Central memory CD4-positive, alpha-beta T cell (primary cell): ENCODE measurements at regions not wholly inside any gene's neighbourhood (a gene's known extent, or its start where the extent isn't known, plus 50 kb on each side); places are given as distances from the start of the nearest gene placed in this dataset.

Source experiments
- DNase-seq: peaks from one replicate; pipeline ENCODE4 v3.0.0; 2022

DNA sequence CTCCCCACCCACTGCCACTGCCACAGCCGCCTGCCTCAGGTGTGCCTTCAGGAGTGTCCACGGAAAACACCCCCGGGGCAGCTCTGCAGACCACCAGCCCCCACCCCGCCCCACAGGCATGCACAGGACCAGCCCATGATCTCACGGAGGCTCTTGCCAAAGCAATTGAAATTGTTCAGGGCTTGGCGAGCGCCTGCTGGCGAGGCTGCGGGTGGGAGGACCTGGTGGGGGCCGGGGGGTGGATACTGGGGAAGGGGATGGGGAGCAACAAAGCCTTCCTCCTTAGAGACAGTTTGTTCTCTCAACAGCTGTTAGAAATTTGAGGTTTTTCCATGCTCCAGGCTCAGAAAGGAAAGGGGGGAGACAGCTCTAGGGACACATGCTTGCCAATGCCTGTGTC lies 274.7 kb downstream of the MN1 start:
- no peak for DNase-seq

GRCh38 chr22:27531782-27532530 lies 269.6 kb downstream of the MN1 start:
- DNase-seq, result no peak

DNA sequence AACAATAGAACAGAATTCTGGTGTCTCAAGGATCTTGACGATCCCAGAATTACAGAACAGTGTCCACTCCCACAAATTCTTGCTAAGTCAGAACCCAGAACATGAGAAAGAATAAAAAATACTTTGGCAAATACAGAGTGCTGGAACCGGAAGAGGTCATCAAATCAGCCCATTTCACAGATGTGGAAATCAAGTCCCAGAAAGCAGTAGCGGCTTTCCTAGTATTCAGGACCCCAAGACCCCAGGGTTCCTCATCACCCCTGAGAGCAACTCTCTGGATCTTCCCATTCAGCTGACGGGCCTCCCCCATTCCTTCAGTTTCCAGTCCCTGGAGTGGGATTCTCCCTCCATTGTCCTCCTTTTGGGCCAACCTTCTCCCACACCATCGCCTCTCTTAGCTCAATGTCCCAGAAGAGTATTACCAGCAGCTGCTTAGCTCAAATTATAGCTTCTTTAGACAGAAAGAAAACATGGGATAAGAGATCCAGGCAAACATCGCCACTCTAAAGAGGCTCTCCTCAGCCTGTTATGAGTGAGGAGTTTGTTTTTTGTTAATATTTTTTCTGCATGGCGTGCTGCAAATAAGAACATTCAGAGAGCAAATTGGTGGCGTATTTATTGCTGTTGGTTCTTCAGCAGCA lies 268.3 kb downstream of the MN1 start:
- DNase-seq, result no peak

DNA sequence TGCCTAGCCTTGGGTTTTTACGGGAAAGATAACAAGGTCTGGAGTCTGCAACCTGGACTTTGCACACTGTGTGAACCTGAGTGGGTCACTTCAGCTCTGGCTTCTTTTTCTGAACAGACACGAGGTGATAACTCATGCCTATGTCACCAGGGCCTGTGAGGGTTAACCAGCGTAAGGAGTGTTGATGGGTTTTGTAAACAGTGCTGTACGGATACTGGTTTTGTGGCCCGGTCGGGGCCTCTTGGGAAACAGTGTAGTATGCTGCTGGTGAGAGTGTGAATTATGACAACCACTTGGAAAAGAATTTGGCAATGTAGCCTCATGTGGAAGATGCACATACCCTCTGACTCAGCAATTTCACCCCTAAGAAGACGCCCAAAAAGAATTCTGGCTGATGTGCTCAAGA lies 266.8 kb downstream of the MN1 start:
- no peak for DNase-seq

DNA sequence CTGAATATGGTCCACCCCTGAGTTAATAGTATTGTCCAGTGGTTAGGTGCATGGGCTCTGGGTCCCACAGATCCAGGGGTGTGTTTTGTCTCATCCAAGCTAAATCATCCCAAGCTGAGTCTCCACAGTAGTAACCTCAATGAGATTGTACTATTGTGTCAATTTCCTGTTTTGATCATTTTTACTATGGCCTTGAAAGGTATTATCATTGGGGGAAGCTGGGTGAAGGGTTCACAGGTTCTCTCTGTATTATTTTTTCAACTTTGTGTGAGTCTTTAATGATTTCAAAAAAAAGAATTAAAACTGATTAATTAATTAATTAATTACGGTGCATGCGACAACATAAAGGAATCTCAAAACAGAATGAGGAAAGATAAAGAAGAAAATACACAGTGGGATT lies 266.1 kb downstream of the MN1 start:
- DNase-seq, result no peak

DNA sequence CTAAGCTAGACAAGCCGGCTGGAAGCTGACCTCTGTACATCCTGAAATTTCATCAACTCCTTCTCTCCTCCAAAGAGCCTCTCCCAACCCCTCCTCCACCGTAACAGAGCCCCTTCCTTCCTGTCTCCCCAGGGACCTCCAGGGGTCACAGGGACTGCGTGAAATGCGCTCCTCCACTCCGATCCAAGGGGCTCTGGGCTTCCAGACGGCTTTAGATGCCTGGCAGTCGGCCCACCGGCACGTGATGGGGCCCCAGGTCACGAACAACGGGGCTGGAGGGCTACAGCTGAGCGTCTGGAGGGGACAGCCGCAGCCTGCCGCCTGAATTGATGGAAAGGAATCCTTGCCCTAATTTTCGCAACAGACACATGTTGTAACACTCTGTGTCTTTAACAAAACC lies 264.1 kb downstream of the MN1 start:
- DNase-seq, result no peak

GRCh38 chr22:27538666-27539065 lies 262.9 kb downstream of the MN1 start:
- no peak for DNase-seq

DNA sequence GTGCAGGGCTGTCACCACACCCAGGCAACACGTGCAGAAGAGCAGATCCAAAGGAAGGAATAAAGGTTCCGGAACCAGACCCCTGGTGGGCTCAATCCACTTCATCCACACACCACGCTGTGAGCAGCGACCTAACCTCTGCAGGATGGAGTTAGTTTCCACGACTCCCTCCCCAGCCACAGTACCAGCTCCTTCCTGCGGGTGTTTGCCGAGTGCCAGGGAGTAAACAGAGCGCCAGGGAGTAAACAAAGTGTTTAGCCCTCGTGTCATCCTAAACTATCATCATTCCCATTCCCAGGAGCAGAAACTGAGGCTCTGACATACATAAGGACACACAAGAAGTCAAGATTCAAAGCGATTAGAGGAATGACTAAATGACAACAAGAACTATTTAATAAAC lies 261.3 kb downstream of the MN1 start:
- no peak for DNase-seq

DNA sequence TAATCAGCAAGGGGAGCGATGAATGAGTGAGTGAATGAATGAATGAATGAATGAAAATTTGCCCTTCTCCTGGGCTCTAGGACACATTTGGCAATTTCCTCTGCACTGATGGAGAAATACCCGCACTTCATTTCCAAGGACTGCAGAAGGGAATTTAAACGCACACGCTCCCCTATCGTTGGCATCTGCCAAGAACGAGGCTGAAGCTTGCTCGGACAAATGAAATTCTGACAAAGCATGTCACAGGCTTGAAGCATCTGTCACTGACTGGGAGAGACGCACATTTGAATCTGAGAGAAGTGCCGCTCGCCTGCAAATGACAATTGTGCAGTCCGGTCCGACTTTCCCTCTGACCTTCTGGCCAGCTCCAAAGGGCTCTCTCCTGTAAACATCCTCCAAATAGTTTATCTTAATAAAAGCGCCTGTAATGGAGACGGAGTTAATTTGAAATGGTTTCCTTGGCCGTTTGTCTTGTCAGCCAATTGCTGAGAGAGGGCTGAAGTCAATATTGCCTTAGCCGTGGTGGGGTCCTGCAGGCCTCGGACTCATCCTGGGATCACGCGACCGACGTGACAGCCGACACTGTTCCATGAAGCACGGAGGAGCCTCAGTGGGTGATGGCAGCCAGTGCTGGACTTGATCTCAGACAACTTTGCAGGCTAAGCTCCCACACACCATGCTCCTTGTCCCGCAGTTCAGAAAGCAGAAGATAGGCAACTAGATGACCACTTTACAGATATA lies 260.7 kb downstream of the MN1 start:
- DNase-seq, result no peak

- no peak for DNase-seq
These were observed 259.7 kb downstream of the MN1 start for GRCh38 chr22:27541836-27542235.

DNA sequence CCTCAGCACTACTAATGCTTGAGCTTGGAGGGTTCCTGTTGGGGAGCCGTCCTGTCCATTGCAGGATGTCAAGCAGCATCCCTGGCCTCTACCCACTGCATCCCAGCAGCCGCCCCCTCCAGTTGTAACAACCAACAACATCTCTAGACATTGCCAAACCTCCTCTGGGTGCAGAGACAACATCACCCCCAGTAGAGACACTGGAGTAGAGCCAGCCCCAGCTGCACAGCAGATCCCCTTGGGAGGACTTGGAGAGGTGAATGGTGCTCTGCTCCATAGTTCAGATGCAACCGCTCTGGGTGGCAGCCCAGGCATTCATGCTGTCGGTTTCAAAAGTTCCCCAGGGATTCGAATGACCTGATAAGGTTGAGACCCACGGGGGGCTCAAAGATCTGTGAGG lies 259.0 kb downstream of the MN1 start:
- DNase-seq, result no peak

DNA sequence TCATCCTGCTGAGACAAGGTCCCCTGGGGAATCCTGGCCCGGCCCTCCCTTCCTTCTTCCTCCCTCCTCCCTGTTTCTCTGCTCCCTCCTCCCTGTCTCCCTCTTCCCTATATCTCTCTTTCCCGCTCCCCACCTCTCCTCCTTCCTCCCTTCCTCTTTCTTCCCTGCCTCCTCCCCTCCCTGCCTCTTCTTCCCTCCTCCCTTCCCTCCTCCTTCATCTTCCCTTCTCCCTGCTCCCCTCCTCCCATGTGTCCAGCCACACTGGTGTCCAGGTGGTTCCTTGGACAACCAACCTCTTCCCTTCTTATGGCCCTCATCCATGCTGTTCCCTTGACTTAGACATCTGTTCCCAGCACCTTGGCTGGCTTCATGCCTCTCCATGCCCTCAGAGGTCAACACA lies 258.1 kb downstream of the MN1 start:
- no peak for DNase-seq

DNA sequence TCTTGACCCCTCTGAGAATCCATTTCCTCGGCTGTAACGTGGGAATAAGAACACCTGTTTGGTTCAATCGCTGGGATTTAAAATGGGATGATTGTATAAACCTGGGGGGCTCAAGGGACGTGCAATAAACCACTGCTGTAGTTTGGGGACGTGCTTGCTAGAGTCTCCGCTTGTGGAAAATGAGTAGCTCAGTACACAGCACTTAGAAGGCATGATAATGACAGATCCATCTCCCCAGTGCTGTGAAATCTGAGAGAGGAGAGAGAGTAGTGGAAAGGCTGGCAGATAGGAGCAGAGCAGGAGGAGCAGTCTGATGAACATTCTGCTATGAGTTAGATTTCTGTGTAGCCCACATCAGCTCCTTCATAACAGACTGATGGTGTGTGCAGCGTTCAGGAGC lies 256.5 kb downstream of the MN1 start:
- no peak for DNase-seq

DNA sequence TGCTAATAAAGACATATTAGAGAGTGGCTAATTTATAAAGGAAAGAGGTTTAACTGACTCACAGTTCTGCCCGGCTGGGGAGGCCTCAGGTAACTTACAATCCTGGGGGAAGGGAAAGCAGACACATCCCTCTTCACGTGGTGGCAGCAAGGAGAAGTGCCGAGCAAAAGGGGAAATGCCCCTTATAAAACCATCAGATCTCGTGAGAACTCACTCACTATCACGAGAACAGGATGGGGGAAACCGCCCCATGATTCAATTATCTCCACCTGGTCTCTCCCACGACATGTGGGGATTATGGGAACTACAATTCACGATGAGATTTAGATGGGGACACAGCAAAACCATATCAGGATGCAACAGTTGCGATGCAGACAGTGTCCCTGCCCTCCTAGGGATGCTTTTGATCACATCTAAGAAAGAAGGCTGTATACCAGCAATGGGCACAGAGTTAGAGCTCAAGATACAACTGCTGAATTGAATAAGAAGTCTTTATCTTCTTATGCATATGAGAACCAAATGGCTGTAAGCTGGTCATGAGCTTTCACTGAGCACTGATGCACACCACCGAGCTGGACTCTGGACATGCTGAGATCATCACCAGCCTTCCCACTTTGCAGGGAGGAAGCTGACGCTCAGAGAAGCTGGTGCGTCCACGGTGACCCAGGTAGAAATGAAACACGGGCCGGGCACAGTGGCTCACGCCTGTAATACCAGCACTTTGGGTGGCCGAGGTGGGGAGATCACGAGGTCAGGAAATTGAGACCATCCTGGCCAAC lies 255.2 kb downstream of the MN1 start:
- DNase-seq, result no peak

GRCh38 chr22:27551402-27551801 lies 250.2 kb downstream of the MN1 start:
- no peak for DNase-seq

DNA sequence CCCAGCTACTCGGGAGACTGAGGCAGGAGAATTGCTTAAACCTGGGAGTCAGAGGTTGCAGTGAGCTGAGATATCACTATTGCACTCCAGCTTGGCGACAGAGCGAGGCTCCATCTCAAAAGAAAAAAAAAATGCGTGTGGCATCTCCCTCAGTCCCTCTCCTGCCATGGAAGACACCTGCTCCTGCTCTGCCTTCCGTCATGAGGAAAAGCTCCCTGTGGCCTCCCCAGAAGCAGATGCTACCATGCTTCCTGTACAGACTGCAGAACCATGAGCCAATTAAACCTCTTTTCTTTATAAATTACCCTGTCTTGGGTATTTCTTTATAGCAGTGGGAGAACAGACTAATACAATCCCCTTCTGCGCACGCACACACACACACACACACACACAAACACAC lies 249.4 kb downstream of the MN1 start:
- DNase-seq, result no peak

GRCh38 chr22:27552863-27553262 lies 248.7 kb downstream of the MN1 start:
- DNase-seq, result no peak

- DNase-seq, result no peak
These were observed 247.3 kb downstream of the MN1 start for GRCh38 chr22:27554106-27554811.

- no peak for DNase-seq
These were observed 246.6 kb downstream of the MN1 start for GRCh38 chr22:27554841-27555456.

GRCh38 chr22:27556371-27556770 lies 245.2 kb downstream of the MN1 start:
- DNase-seq, result no peak

DNA sequence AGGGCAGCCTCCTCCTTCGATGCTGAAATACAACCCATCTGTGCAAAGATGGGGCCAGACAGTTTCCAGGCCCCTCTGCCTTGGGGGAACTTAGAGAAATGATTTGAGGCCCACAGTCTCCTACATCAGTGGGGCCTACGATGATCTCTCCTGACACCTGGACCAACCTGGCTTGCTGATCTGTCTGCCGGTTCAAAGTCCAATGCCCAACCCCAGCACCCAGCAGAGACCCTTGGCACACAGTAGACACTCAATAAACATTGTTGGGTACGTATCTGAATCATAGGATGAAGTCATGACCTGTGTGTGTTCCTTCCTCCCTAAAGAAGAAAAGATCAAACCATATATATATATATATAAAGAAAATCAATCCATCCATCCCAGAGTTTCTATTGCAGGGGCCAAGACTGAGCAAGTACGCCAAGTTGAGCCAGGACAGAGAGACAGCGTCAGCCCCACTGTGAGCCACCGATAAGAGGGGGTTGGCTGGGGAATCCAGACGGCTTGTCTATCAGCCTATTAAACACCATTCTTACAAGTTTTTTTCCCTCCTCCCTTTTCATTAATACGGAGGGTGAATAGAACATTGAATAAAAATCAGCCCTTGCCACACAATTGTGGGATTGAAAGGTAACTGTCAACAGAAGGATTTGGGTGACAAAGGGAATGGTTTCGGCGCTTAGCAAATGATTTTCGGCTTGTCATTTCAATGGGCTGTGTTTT lies 244.1 kb downstream of the MN1 start:
- no peak for DNase-seq
